ENCODE measurements at regions not wholly inside any gene's neighbourhood (a gene's known extent, or its start where the extent isn't known, plus 50 kb on each side); places are given as distances from the start of the nearest gene placed in this dataset.

DNA sequence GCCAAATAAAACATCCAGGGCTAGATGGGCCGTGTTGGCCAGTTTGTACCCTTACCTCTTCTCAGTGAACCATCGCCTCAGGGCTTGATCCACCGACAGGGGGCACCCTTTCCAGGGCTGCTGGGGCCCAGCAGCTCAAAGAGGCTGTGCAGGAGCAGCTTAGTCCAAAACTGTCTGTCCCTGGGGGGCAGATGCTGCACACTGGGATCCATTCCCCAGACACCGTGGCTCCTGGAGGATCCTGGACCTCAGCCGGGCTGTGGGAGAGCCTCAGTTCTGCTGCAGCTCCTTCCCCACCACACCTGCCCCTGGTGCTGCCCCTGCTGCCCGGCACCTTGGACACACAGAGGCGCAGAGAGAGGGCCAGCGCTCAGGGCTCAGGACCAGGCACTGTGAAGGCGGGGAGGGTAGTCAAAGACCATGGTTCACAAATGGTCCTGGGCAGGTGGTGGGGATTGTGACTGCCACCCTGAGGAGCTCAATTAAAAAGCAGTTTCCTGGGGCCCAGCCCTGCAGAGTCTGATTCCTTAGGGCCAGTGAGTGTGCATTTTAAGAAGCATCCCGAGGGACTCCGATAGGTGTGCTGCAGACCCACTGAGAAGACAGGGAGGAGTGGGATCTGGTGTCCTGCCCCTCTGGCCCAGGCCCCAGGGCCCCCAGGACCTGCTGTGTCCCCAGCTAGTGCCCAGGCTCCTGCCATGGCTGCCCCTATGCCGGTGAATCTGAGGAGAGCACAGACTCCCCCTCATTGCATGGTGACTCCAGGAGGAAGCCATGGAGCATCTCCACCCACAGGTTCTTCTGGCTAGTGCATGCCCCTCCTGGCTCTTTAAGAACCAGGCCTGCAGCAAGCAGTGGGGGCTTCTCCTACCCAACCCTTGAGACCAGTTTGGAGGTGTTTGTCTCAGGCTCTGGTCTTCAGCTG, 86.5 kb upstream of the PRR20G start:
- no peak overlapping the region for H3K27ac ChIP-seq
- TF ChIP-seq POLR2AphosphoS5 (IDR thresholded peaks at IDR 0.05), result no peak
- TF ChIP-seq, protein P1, sequence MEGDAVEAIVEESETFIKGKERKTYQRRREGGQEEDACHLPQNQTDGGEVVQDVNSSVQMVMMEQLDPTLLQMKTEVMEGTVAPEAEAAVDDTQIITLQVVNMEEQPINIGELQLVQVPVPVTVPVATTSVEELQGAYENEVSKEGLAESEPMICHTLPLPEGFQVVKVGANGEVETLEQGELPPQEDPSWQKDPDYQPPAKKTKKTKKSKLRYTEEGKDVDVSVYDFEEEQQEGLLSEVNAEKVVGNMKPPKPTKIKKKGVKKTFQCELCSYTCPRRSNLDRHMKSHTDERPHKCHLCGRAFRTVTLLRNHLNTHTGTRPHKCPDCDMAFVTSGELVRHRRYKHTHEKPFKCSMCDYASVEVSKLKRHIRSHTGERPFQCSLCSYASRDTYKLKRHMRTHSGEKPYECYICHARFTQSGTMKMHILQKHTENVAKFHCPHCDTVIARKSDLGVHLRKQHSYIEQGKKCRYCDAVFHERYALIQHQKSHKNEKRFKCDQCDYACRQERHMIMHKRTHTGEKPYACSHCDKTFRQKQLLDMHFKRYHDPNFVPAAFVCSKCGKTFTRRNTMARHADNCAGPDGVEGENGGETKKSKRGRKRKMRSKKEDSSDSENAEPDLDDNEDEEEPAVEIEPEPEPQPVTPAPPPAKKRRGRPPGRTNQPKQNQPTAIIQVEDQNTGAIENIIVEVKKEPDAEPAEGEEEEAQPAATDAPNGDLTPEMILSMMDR (IDR thresholded peaks at IDR 0.05 in 8 of 11, conservative IDR thresholded peaks at IDR 0.05 in 3 of 11), result peak in 2 of 11 experiments; percentile 18 to 38
- intact Hi-C loops (cut with DNase I; ENCODE audit: low total_unique reads), result no loop called here
- H3K4me3 ChIP-seq, result no peak overlapping the region
- 65 to 73% (median 71%) methylated on average over 9 to 12 of the region's 12 CpGs for WGBS, 5 donors
- H3K9me3 ChIP-seq, result peaks cover 0 to 13% (median 8%) of the 10 kb centered on the region in 8 donors
- peaks cover 0 to 39% (median 0%) of the 10 kb centered on the region in 7 donors for H3K27me3 ChIP-seq (replicated peaks in 1 of 7)
- DNase-seq, result peak; percentile 54
- H3K36me3 ChIP-seq, result no peaks in the 10 kb centered on the region
- no peaks in the 10 kb centered on the region for H3K4me1 ChIP-seq

DNA sequence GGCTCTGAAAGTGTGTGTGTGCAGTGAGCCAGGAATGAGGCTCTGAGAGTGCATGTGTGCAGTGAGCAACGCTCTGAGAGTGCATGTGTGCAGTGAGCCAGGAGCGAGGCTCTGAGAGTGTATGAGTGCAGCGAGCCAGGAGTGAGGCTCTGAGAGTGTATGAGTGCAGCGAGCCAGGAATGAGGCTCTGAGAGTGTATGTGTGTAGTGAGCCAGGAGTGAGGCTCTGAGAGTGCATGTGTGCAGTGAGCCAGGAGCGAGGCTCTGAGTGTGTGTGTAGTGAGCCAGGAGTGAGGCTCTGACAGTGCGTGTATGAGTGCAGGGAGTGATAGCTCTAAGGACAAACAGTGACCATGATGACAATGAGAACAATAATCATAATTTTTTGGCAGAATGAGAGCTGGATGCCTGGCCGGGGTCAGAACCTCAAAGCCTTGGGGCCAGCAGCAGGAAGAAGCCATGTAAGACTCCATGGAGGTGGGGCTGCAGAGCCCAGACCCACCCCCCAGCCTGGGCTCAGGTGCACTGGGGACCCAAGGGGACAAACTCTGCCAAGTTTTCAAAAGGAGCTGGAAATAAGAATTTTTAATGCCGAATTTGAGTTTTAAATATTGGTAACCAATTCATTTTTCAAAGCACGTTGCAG, 85.7 kb upstream of the PRR20G start:
- peak; percentile 51 for DNase-seq

DNA sequence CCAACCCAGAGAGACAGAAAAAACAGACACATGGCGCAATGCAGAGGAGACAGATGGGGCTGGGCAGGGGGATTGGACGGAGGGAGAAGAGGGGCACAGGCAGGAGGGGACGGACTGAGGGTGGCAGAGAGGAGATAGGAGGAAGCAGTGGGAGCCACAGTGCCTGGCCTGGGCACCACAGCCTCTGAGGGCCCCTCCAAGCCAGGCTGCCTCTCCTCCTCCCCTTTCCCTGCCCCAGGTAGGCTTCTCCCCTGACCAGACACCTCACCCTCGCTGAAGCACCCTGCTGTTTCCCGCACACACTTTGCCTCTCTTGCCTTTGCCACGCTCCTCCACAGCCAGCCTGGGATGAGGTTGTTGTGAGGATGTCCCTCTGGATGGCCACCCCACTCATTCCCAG, 84.0 kb upstream of the PRR20G start:
- intact Hi-C loops (cut with DNase I; ENCODE audit: low total_unique reads), result no loop called here
- H3K27me3 ChIP-seq (replicated peaks in 1 of 7), result peaks cover 0 to 48% (median 0%) of the 10 kb centered on the region in 7 donors
- 60 to 72% (median 66%) methylated on average over 6 of the region's 6 CpGs for WGBS, 5 donors
- no peaks in the 10 kb centered on the region for H3K36me3 ChIP-seq
- peaks cover 0 to 13% (median 8%) of the 10 kb centered on the region in 8 donors for H3K9me3 ChIP-seq
- no peaks in the 10 kb centered on the region for H3K4me1 ChIP-seq
- DNase-seq, result peak; percentile 37
- TF ChIP-seq POLR2A (IDR thresholded peaks at IDR 0.05) (no peak), POLR2AphosphoS5 (IDR thresholded peaks at IDR 0.05) (no peak)
- TF ChIP-seq, protein P1 (IDR thresholded peaks at IDR 0.05 in 8 of 11, conservative IDR thresholded peaks at IDR 0.05 in 3 of 11), result no peak
- H3K4me3 ChIP-seq, result no peak overlapping the region
- no peak overlapping the region for H3K27ac ChIP-seq

More for the DNA sequence above, 85.7 kb upstream of the PRR20G start:
- TF ChIP-seq POLR2AphosphoS5 (IDR thresholded peaks at IDR 0.05), result no peak
- TF ChIP-seq, protein P1 (IDR thresholded peaks at IDR 0.05 in 8 of 11, conservative IDR thresholded peaks at IDR 0.05 in 3 of 11), result no peak
- TF ChIP-seq POLR2A (IDR thresholded peaks at IDR 0.05), result no peak
- Histone ChIP-seq H3K4me3 (no peak overlapping the region), H3K27ac (no peak overlapping the region), H3K4me1 (no peaks in the 10 kb centered on the region), H3K36me3 (no peaks in the 10 kb centered on the region), H3K9me3 (peaks cover 0 to 13% (median 8%) of the 10 kb centered on the region in 8 donors), H3K27me3 (replicated peaks in 1 of 7) (peaks cover 0 to 45% (median 0%) of the 10 kb centered on the region in 7 donors)
- intact Hi-C loops (cut with DNase I; ENCODE audit: low total_unique reads), result no loop called here
- WGBS, 5 donors, result 61 to 71% (median 64%) methylated on average over 9 of the region's 9 CpGs

DNA sequence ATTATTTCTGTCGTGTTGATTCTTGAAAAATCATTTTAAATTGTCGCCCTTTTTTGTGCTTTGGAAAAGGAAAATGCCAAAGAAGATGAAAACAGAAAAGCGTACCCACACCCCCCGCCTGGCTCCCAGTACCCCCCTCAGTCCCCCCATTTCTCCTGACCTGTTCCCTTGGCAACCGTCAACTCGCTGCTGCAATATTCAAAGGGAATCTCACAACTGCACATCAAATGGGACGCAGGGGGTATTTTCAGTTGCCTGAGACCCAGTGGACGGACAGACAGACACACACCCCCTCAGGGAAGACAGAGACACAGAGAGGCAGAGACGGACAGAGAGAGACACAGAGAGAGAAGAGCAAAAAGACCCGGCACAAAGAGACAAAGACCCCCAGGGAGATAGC, 83.5 kb upstream of the PRR20G start:
- DNase-seq, result no peak
- no peaks in the 10 kb centered on the region for H3K36me3 ChIP-seq
- 72 to 81% (median 76%) methylated on average over 10 of the region's 10 CpGs for WGBS, 5 donors
- H3K9me3 ChIP-seq, result peaks cover 0 to 8% (median 4%) of the 10 kb centered on the region in 8 donors
- peaks cover 0 to 48% (median 0%) of the 10 kb centered on the region in 7 donors for H3K27me3 ChIP-seq (replicated peaks in 1 of 7)
- intact Hi-C loops (cut with DNase I; ENCODE audit: low total_unique reads), result no loop called here
- no peaks in the 10 kb centered on the region for H3K4me1 ChIP-seq
- H3K27ac ChIP-seq, result no peak overlapping the region
- no peak overlapping the region for H3K4me3 ChIP-seq
- TF ChIP-seq, protein P1 (IDR thresholded peaks at IDR 0.05 in 8 of 11, conservative IDR thresholded peaks at IDR 0.05 in 3 of 11), result no peak
- TF ChIP-seq POLR2AphosphoS5 (IDR thresholded peaks at IDR 0.05) (no peak), POLR2A (IDR thresholded peaks at IDR 0.05) (no peak)
